Cardiac fibroblast (primary cell): ENCODE measurements at regions not wholly inside any gene's neighbourhood (a gene's known extent, or its start where the extent isn't known, plus 50 kb on each side); places are given as distances from the start of the nearest gene placed in this dataset.
"Not testable (repeated sequence)": the region's sequence is repeated elsewhere in the genome, so short reads cannot be mapped to it uniquely, and the experiment has no call there.

ENCODE experiments used
- DNase-seq, 2 donors: peaks; one replicate each; pipeline versions ENCODE4 v3.0.0 to v3.0.0-alpha.2; 2010; ENCODE audit warnings: low read depth in 2 of 2
- H3K4me3 ChIP-seq, 2 donors: replicated peaks in 1 of 2; 1 replicate in 1 of 2; 2 replicates in 1 of 2; pipeline ENCODE4 v1.5.1; 2011; ENCODE audit warnings: low read depth in 2 of 2, low read length in 2 of 2, mild to moderate bottlenecking in 2 of 2, moderate library complexity in 1 of 2
- TF ChIP-seq, protein P1 (sequence below): IDR thresholded peaks from one replicate; pipeline ENCODE4 v1.5.1; 2011; ENCODE audit warnings: low read depth, mild to moderate bottlenecking, low read length, inconsistent platforms

DNA sequence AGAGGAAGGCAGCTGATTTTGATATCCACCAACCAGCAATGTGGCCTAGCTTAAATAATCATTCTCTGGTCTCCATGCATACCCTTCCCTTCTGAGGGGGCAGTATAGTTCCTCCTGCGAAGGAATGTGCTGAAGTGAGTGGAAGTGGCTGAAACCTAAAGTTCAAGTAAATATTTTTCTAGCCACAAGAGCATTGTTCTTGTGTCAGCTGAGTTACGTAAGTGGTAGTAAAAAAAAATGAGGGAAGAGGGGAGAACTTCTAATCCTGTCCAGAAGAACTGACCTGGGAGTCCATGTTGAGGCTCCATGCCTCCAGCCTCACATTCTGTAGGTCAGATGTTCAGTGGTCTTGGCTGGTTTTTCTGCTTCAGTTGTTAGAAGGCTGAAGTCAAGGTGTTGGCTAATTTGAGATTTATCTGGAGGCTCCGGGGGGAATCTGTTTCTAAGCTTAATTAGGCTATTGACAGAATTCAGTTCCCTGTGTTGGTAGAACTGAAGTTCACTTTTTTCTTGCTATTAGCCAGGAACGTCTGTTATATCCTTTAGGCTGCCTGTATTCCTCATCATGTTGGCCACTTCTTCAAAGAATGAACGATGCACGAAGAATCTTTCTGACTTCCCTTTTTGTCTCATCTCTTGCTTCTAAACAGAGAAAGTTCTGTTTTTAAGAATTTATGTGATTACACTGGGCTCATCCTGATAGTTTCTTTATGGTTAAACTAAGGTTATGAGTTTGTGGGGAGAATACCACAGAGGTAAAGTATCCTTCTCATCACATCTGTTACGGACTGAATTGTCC, 207.1 kb upstream of the PRSS16 start:
- DNase-seq: peak; percentile 17 to 45
- H3K4me3 ChIP-seq: no peak overlapping the region
- TF ChIP-seq, protein P1, sequence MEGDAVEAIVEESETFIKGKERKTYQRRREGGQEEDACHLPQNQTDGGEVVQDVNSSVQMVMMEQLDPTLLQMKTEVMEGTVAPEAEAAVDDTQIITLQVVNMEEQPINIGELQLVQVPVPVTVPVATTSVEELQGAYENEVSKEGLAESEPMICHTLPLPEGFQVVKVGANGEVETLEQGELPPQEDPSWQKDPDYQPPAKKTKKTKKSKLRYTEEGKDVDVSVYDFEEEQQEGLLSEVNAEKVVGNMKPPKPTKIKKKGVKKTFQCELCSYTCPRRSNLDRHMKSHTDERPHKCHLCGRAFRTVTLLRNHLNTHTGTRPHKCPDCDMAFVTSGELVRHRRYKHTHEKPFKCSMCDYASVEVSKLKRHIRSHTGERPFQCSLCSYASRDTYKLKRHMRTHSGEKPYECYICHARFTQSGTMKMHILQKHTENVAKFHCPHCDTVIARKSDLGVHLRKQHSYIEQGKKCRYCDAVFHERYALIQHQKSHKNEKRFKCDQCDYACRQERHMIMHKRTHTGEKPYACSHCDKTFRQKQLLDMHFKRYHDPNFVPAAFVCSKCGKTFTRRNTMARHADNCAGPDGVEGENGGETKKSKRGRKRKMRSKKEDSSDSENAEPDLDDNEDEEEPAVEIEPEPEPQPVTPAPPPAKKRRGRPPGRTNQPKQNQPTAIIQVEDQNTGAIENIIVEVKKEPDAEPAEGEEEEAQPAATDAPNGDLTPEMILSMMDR: no peak

GRCh38 chr6:27043244-27043643, 204.3 kb upstream of the PRSS16 start:
- TF ChIP-seq, protein P1: no peak
- no peak for DNase-seq
- H3K4me3 ChIP-seq: no peak overlapping the region

DNA sequence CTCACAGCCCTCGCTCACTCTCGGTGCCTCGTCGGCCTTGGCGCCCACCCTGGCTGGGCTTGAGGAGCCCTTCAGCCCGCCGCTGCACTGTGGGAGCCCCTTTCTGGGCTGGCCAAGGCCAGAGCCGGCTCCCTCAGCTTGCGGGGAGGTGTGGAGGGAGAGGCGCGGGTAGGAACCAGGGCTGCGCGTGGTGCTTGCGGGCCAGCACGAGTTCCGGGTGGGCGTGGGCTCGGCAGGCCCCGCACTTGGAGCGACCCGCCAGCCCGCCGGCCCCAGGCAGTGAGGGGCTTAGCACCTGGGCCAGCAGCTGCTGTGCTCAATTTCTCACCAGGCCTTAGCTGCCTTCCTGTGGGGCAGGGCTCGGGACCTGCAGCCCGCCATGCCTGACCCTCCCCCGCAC, 202.4 kb upstream of the PRSS16 start:
- not testable (repeated sequence) for DNase-seq, H3K4me3 ChIP-seq

GRCh38 chr6:27047725-27048124, 199.8 kb upstream of the PRSS16 start:
- not testable (repeated sequence) for H3K4me3 ChIP-seq, DNase-seq

DNA sequence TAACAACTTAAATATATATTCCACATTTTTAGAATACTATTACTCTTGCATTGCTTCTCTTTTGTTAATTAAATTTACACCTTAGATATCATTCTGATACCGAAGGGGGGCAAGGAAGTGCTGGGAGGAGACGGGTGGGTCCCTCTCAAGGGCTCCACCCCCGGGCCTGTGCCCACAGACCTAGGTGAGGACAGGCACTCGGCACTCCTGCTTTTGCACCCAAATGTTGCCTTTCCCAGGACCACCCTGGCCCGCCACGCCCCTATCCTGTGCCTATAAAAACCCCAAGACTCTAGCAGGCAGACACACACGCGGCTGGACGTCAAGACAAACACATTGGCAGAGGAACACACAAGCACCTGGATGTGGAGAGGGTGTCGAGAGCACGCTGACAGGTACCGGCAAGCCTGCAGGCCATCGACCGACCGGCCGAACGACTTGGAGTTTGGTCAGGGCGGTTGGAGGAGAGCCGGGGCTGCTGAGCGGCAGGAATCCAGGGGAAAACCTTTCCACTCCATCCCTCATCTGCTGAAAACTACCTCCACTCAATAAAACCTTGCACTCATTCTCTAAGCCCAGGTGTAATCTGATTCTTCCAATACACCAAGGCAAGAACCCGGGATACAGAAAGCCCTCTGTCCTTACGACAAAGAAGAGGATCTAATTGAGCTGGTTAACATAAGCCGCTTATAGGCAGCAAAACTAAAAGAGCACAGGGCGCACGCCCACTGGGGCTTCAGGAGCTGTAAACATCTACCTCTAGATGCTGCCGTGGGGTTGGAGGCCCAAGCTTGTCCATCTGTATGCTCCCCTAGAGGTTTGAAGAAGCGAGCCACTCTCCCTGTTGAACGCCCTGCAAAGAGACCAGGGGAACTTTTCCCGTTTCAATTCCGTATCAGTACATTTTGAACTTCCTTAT, 197.4 kb upstream of the PRSS16 start:
- H3K4me3 ChIP-seq: no peak overlapping the region
- no peak for DNase-seq
- TF ChIP-seq, protein P1: no peak

DNA sequence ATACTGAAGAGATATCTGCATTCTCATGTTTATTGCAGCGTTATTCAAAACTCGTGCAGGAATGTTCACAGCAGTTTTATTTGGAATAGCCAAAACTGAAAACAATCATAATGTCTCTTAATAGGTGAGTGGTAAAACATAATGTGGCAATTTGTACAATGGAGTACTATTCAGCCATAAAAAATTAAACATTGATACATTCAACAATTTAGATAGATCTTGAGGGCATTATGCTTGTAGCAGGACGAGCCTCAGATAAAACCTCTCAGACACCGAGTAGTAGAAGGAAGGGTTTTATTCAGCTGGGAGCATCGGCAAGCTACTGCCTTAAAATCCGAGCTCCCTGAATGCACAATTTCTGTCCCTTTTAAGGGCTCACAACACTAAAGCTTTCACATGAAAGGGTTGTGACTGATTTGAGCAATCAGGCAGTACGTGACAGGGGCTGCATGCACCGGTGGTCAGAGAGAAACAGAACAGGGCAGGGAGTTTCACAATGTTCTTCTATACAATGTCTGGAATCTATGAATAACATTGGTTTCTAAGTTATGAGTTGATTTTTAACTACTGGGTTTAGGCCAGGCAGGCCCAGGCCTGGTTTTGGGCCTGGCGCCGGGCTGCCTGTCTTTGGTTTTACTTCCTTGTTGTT, 195.3 kb upstream of the PRSS16 start:
- not testable (repeated sequence) for DNase-seq, H3K4me3 ChIP-seq

- DNase-seq: no peak
- TF ChIP-seq, protein P1: no peak
- H3K4me3 ChIP-seq: no peak overlapping the region
Measured at GRCh38 chr6:27052731-27053082, 194.8 kb upstream of the PRSS16 start.

DNA sequence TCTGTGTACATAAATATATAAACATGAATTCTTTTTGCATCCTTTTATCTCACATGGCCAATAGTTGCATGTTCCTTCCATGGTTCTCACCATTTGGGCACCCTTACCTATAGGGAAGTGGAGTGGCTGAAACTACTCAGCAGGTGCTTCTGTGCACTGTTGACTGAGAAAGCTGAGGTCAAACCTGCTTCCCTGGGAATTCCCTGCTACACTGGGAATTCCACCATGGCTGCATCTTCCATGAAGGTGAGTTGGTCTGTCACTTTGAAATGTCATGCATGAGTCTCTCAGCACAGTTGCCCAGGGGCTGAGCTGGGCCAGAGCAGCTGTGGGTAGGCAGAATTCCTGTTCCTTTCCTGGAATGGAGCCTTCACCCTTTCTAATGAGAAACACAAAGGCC, 193.8 kb upstream of the PRSS16 start:
- no peak for DNase-seq
- no peak overlapping the region for H3K4me3 ChIP-seq
- TF ChIP-seq, protein P1: no peak
